ENCODE measurements at regions not wholly inside any gene's neighbourhood (a gene's known extent, or its start where the extent isn't known, plus 50 kb on each side); places are given as distances from the start of the nearest gene placed in this dataset.
"Not testable (repeated sequence)": the region's sequence is repeated elsewhere in the genome, so short reads cannot be mapped to it uniquely, and the experiment has no call there.

GRCh38 chr2:8312861-8313830 is 368.7 kb upstream of the ID2 start:
- no peak for DNase-seq

GRCh38 chr2:8314063-8314462 is 367.8 kb upstream of the ID2 start:
- no peak for DNase-seq

GRCh38 chr2:8315531-8316165 is 366.2 kb upstream of the ID2 start:
- no peak for DNase-seq

GRCh38 chr2:8316356-8316755 is 365.5 kb upstream of the ID2 start:
- no peak for DNase-seq

- no peak for DNase-seq
These were observed 364.4 kb upstream of the ID2 start for GRCh38 chr2:8317418-8317817.

- no peak for DNase-seq
These were observed 362.6 kb upstream of the ID2 start for GRCh38 chr2:8319219-8319618.

GRCh38 chr2:8320311-8321066 is 361.4 kb upstream of the ID2 start:
- no peak for DNase-seq

- no peak for DNase-seq
These were observed 359.2 kb upstream of the ID2 start for GRCh38 chr2:8322634-8323033.

GRCh38 chr2:8324164-8324856 is 357.5 kb upstream of the ID2 start:
- no peak for DNase-seq

GRCh38 chr2:8324901-8325300 is 357.0 kb upstream of the ID2 start:
- DNase-seq = no peak

GRCh38 chr2:8327371-8328100 is 354.3 kb upstream of the ID2 start:
- DNase-seq = no peak

- DNase-seq = no peak
These were observed 353.6 kb upstream of the ID2 start for GRCh38 chr2:8328217-8328616.

- DNase-seq = no peak
These were observed 351.9 kb upstream of the ID2 start for GRCh38 chr2:8329660-8330622.

GRCh38 chr2:8331068-8331467 is 350.8 kb upstream of the ID2 start:
- DNase-seq = no peak

- no peak for DNase-seq
These were observed 349.2 kb upstream of the ID2 start for GRCh38 chr2:8332646-8333045.

- DNase-seq = no peak
These were observed 348.6 kb upstream of the ID2 start for GRCh38 chr2:8333177-8333831.

GRCh38 chr2:8333832-8334187 is 348.0 kb upstream of the ID2 start:
- not testable (repeated sequence) for DNase-seq

- DNase-seq = no peak
These were observed 347.0 kb upstream of the ID2 start for GRCh38 chr2:8334866-8335325.

- no peak for DNase-seq
These were observed 346.1 kb upstream of the ID2 start for GRCh38 chr2:8335801-8336200.

- DNase-seq = no peak
These were observed 344.5 kb upstream of the ID2 start for GRCh38 chr2:8337321-8337720.

Data from DMS79 treated with DMSO at 0.1 percent for 48 hours (cell line).